Heart left ventricle (tissue), 16 donors: ENCODE measurements at regions not wholly inside any gene's neighbourhood (a gene's known extent, or its start where the extent isn't known, plus 50 kb on each side); places are given as distances from the start of the nearest gene placed in this dataset.

Source experiments
- ATAC-seq, 4 donors: fragments of 200-7000 bp; cut with Tn5 transposase; one replicate each; pipeline ENCODE4 v1.9.1; 2020 to 2022; ENCODE audit warnings: moderate library complexity in 4 of 4, mild to moderate bottlenecking in 3 of 4, moderate number of reproducible peaks in 1 of 4
- DNase-seq, 5 donors: peaks; one replicate each; pipeline ENCODE4 v3.0.0-alpha.2; 2020
- H3K27ac ChIP-seq, 12 donors: fragments of 200-600 bp; sonication (generic) in 4 of 12; one replicate each; pipeline versions ENCODE4 v1.5.0 to v1.8.0; 2016 to 2022; ENCODE audit warnings: mild to moderate bottlenecking in 2 of 12
- H3K27me3 ChIP-seq, 9 donors: fragments of 200-600 bp; sonication (generic) in 2 of 9; one replicate each; pipeline versions ENCODE4 v1.5.1 to v1.8.0; 2016 to 2022; ENCODE audit warnings: mild to moderate bottlenecking in 3 of 9
- H3K36me3 ChIP-seq, 9 donors: fragments of 200-600 bp; sonication (generic) in 2 of 9; one replicate each; pipeline versions ENCODE4 v1.5.0 to v1.8.0; 2018 to 2022; ENCODE audit warnings: mild to moderate bottlenecking in 2 of 9
- H3K4me1 ChIP-seq, 12 donors: fragments of 200-600 bp; sonication (generic) in 4 of 12; one replicate each; pipeline versions ENCODE4 v1.5.0 to v1.8.0; 2016 to 2022; ENCODE audit warnings: mild to moderate bottlenecking in 3 of 12
- H3K4me3 ChIP-seq, 12 donors: fragments of 200-600 bp; sonication (generic) in 4 of 12; one replicate each; pipeline versions ENCODE4 v1.5.0 to v1.8.0; 2017 to 2022; ENCODE audit warnings: mild to moderate bottlenecking in 9 of 12, moderate library complexity in 4 of 12
- H3K9me3 ChIP-seq, 12 donors: fragments of 200-600 bp; sonication (generic) in 4 of 12; one replicate each; pipeline versions ENCODE4 v1.5.0 to v1.8.0; 2016 to 2022; ENCODE audit warnings: mild to moderate bottlenecking in 1 of 12
- CTCF ChIP-seq, 12 donors: fragments of 200-600 bp; sonication (generic) in 4 of 12; IDR thresholded peaks; one replicate each; pipeline versions ENCODE4 v1.5.0 to v1.8.0; 2018 to 2022; ENCODE audit warnings: antibody characterized with exemption in 12 of 12, mild to moderate bottlenecking in 5 of 12
- POLR2A ChIP-seq, 2 donors: fragments of 450-650 bp; IDR thresholded peaks; one replicate each; pipeline ENCODE4 v1.6.1; 2017; ENCODE audit warnings: antibody characterized with exemption in 2 of 2, mild to moderate bottlenecking in 2 of 2, moderate library complexity in 2 of 2
- WGBS, 4 donors: extraction: QIAGEN DNeasy Blood & Tissue Kit in 2 of 4; methylation state at CpG; one replicate each; pipeline versions ENCODE4 v1.1.5 to v1.1.7; 2013 to 2018; 5-methylcytosine and 5-hydroxymethylcytosine counted together
- intact Hi-C, 10 donors: fragments of 100-400 bp; cut with DNase I; formaldehyde crosslinking; loops; one replicate each; pipeline versions ENCODE4 v1.11.1 to v1.14.2; 2022
- donor health status: ischemic (EF 13 %, LVEDD 7.1; RV severe dilation, severe dysfunction).
- donor health status: healthy with polysubstance abuse.
- donor health status: DM: no; HTN: yes; CAD: no.
- donor health status: DM: no; HTN: no; CAD: no.
- donor health status: ischemic (EF 25% LVEDD 6.9; RV normal size, moderate dysfunction).
- donor health status: ischemic (EF 25% LVEDD 5.7; RV mildly dilated, moderate dysfunction).
- donor health status: healthy.
- donor health status: DM: yes; HTN: yes; CAD: no.
- donor health status: ischemic (EF 35%, LVEDD 5.7; RV mildly dilated, moderate dysfunction).
- donor health status: nonischemic (EF 11% LVEDD 7.7; RV severe dilation, severe dysfunction).
- donor health status: DM: yes; HTN: yes; CAD: no.
- donor health status: PGD.
- donor health status: ischemic (EF 29% LVEDD 5.4; RV normal size, mild dysfunction).
- donor health status: nonischemic (EF 23%, LVEDD 6.1; RV moderate dilation, normal function).

- H3K36me3 ChIP-seq: no peaks in the 10 kb centered on the region
- H3K4me1 ChIP-seq: no peaks in the 10 kb centered on the region
- H3K27ac ChIP-seq: peak overlapping the region in 1 of 12 donors; percentile 9
- no peak overlapping the region for H3K4me3 ChIP-seq
- peaks cover 0 to 5% (median 0%) of the 10 kb centered on the region in 9 donors for H3K27me3 ChIP-seq
- ATAC-seq: no peak
- no peaks in the 10 kb centered on the region for H3K9me3 ChIP-seq
- WGBS, 4 donors: 79 to 90% (median 87%) methylated on average over 1 of the region's 1 CpG
- TF ChIP-seq POLR2A (IDR thresholded peaks at IDR 0.05) (no peak), CTCF (IDR thresholded peaks at IDR 0.05) (no peak)
- no peak for DNase-seq
- intact Hi-C loops: no loop called here
Observed at GRCh38 chr2:66749566-66749965, 314.6 kb downstream of the MEIS1 start.

GRCh38 chr2:66753257-66753656 lies 318.3 kb downstream of the MEIS1 start:
- Histone ChIP-seq H3K4me3 (no peak overlapping the region), H3K27me3 (no peaks in the 10 kb centered on the region), H3K4me1 (no peaks in the 10 kb centered on the region), H3K9me3 (peaks cover 0 to 14% (median 2%) of the 10 kb centered on the region in 12 donors), H3K27ac (peak overlapping the region in 1 of 12 donors; percentile 33), H3K36me3 (no peaks in the 10 kb centered on the region)
- DNase-seq: no peak
- WGBS, 4 donors: 43 to 46% (median 45%) methylated on average over 1 of the region's 1 CpG
- TF ChIP-seq CTCF (IDR thresholded peaks at IDR 0.05): no peak
- TF ChIP-seq POLR2A (IDR thresholded peaks at IDR 0.05): no peak
- no peak for ATAC-seq
- intact Hi-C loops: no loop called here

GRCh38 chr2:66753660-66754059 lies 318.7 kb downstream of the MEIS1 start:
- no peak overlapping the region for H3K4me3 ChIP-seq
- peak overlapping the region in 1 of 12 donors; percentile 33 for H3K27ac ChIP-seq
- TF ChIP-seq CTCF (IDR thresholded peaks at IDR 0.05): no peak
- TF ChIP-seq POLR2A (IDR thresholded peaks at IDR 0.05): no peak
- ATAC-seq (no peak), DNase-seq (no peak)
- intact Hi-C loops: no loop called here
- no peaks in the 10 kb centered on the region for H3K36me3 ChIP-seq
- whole genome bisulfite sequencing, 4 donors: 69 to 78% (median 73%) methylated on average over 3 of the region's 3 CpGs
- no peaks in the 10 kb centered on the region for H3K27me3 ChIP-seq
- peaks cover 0 to 14% (median 2%) of the 10 kb centered on the region in 12 donors for H3K9me3 ChIP-seq
- no peaks in the 10 kb centered on the region for H3K4me1 ChIP-seq

- ATAC-seq (no peak), DNase-seq (no peak)
- peak overlapping the region in 1 of 12 donors; percentile 33 for H3K27ac ChIP-seq
- H3K4me3 ChIP-seq: no peak overlapping the region
- no peaks in the 10 kb centered on the region for H3K4me1 ChIP-seq
- H3K27me3 ChIP-seq: no peaks in the 10 kb centered on the region
- no peaks in the 10 kb centered on the region for H3K36me3 ChIP-seq
- intact Hi-C loops: no loop called here
- TF ChIP-seq POLR2A (IDR thresholded peaks at IDR 0.05) (no peak), CTCF (IDR thresholded peaks at IDR 0.05) (no peak)
- H3K9me3 ChIP-seq: peaks cover 0 to 14% (median 2%) of the 10 kb centered on the region in 12 donors
- WGBS, 4 donors: 69 to 88% (median 79%) methylated on average over 1 of the region's 1 CpG
Observed at GRCh38 chr2:66755974-66756373, 321.0 kb downstream of the MEIS1 start.
